DND-41 (cell line): ENCODE measurements at regions not wholly inside any gene's neighbourhood (a gene's known extent, or its start where the extent isn't known, plus 50 kb on each side); places are given as distances from the start of the nearest gene placed in this dataset.

ENCODE experiments used
- CTCF ChIP-seq: IDR thresholded peaks from 2 replicates; pipeline ENCODE4 v1.5.1; 2012; ENCODE audit warnings: borderline replicate concordance, low read length, moderate library complexity, mild to moderate bottlenecking; ENCODE audit not compliant: poor library complexity, severe bottlenecking; ENCODE audit errors: extremely low read depth
- EZH2 ChIP-seq: IDR thresholded peaks from 3 replicates; pipeline ENCODE4 v1.6.1; 2012; ENCODE audit warnings: borderline replicate concordance, low read depth, mild to moderate bottlenecking, moderate library complexity, low read length, inconsistent platforms; ENCODE audit not compliant: severe bottlenecking

- no peak for TF ChIP-seq EZH2
- no peak for TF ChIP-seq CTCF
Measured at GRCh38 chr2:18440777-18441176, 119.7 kb downstream of the RDH14 start.
